Neutrophil (primary cell): ENCODE measurements at regions not wholly inside any gene's neighbourhood (a gene's known extent, or its start where the extent isn't known, plus 50 kb on each side); places are given as distances from the start of the nearest gene placed in this dataset.

Experiments used
- H3K27ac ChIP-seq: fragments of 200-600 bp; sonication (generic); 2 replicates; pipeline ENCODE4 v1.5.1; 2016; ENCODE audit warnings: mild to moderate bottlenecking, moderate library complexity
- H3K27me3 ChIP-seq: fragments of 200-600 bp; sonication (generic); 2 replicates; pipeline ENCODE4 v1.6.0; 2016; ENCODE audit warnings: mild to moderate bottlenecking
- H3K36me3 ChIP-seq: fragments of 200-600 bp; sonication (generic); 2 replicates; pipeline ENCODE4 v1.5.1; 2017
- H3K4me1 ChIP-seq, 2 experiments: fragments of 200-600 bp in 1 of 2; sonication (generic) in 1 of 2; 1 replicate in 1 of 2; 2 replicates in 1 of 2; pipeline versions ENCODE4 v1.5.1 to v1.6.1; 2013 to 2016; ENCODE audit warnings: low read depth in 1 of 2, low read length in 1 of 2, mild to moderate bottlenecking in 1 of 2, moderate library complexity in 1 of 2; ENCODE audit not compliant: control insufficient read depth in 1 of 2, insufficient read depth in 1 of 2
- H3K4me3 ChIP-seq, 2 experiments: fragments of 200-600 bp in 1 of 2; sonication (generic) in 1 of 2; 1 replicate in 1 of 2; 2 replicates in 1 of 2; pipeline ENCODE4 v1.5.1; 2013 to 2016; ENCODE audit warnings: low read depth in 1 of 2, low read length in 1 of 2, mild to moderate bottlenecking in 1 of 2, moderate library complexity in 1 of 2
- H3K9me3 ChIP-seq: fragments of 200-600 bp; sonication (generic); 2 replicates; pipeline ENCODE4 v1.5.1; 2016
- TF ChIP-seq, protein P1 (sequence below): fragments of 200-600 bp; sonication (generic); IDR thresholded peaks from 2 replicates; pipeline ENCODE4 v1.5.1; 2016; ENCODE audit warnings: antibody characterized with exemption

DNA sequence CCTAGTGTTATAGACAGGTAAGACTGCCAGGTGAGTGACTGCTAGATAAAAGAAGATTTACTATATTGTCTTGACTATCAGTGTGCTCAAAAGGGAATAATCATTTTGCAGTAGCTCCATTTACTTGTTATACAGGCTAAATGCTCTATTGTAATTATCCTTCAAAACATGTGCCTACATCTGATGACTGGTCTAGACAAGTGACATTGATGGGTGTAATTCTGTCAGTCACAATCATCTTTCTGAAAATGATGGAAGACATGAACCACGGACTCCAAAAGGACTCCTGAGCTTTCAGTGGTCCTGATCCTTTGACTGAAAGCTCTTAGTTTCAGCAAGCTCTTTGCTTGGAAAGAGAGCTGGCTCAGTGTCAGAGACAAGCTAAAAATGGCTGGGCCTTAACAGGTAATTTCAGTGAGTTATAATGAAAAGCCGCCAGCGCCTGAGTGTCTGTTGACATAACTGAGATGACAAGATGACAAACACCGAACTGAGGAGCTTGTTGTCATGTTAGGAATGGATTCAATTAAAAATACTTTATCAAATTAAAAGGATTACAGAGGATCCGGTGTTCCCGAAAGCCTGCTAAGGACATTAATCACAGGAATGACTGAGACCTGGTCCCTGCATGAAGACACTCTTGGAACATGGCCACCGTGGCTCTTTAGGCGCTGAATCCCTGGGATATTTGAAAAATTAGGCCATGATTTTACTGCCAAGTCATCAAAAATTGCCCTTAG is 141.7 kb downstream of the CMPK2 start:
- no peaks in the 10 kb centered on the region for H3K36me3 ChIP-seq
- no peak overlapping the region for H3K27ac ChIP-seq
- H3K9me3 ChIP-seq, result no peaks in the 10 kb centered on the region
- H3K4me3 ChIP-seq, result no peak overlapping the region
- TF ChIP-seq, protein P1, sequence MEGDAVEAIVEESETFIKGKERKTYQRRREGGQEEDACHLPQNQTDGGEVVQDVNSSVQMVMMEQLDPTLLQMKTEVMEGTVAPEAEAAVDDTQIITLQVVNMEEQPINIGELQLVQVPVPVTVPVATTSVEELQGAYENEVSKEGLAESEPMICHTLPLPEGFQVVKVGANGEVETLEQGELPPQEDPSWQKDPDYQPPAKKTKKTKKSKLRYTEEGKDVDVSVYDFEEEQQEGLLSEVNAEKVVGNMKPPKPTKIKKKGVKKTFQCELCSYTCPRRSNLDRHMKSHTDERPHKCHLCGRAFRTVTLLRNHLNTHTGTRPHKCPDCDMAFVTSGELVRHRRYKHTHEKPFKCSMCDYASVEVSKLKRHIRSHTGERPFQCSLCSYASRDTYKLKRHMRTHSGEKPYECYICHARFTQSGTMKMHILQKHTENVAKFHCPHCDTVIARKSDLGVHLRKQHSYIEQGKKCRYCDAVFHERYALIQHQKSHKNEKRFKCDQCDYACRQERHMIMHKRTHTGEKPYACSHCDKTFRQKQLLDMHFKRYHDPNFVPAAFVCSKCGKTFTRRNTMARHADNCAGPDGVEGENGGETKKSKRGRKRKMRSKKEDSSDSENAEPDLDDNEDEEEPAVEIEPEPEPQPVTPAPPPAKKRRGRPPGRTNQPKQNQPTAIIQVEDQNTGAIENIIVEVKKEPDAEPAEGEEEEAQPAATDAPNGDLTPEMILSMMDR, result no peak
- H3K4me1 ChIP-seq, result no peaks in the 10 kb centered on the region
- H3K27me3 ChIP-seq, result no peaks in the 10 kb centered on the region

DNA sequence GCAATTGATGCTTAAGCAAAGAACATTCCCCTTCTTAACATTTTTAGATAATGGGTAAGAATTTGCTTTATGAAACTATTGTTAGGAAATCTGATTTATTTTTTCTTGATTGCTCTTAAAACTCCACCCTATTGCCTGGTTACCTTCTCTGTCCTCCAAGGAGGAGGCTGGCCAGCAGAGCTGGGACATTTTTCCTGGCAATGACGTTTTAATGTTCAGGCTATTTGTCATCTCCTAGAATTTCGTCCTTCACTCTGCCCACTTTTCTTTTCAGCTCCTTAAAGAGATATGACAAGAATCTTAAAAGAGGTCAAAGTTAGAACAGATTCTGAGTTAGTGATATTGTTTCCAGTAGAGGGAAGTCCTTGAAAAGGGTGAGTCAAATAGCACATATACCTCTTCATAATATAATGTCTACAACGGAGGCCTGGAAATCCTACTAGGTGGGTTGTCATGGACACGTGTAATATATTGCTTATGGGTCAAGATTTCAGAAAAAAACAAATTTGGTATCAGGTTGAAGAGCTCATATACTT is 141.0 kb downstream of the CMPK2 start:
- Histone ChIP-seq H3K4me3 (no peak overlapping the region), H3K27me3 (no peaks in the 10 kb centered on the region), H3K27ac (no peak overlapping the region), H3K4me1 (no peaks in the 10 kb centered on the region), H3K9me3 (no peaks in the 10 kb centered on the region), H3K36me3 (no peaks in the 10 kb centered on the region)
- TF ChIP-seq, protein P1, result no peak

DNA sequence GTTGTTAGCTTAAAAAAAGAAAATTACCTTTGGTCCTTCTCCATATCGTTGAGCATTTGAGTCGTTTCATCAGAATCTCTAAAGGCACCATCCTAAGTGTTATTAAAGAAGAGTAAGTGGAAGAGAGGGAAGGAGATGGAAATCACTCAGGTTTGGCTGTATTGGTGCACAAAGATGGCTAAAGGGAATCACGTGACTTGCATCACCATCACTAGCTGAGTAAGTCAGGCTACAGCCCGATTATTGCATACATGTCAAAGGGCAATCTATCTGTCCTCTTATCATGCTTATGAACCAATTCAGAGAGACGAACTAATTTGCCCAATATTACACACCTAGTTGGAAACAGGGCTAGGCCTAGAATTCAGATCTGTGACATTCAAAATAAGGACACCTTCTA is 137.6 kb downstream of the CMPK2 start:
- Histone ChIP-seq H3K36me3 (no peaks in the 10 kb centered on the region), H3K9me3 (no peaks in the 10 kb centered on the region), H3K4me1 (no peaks in the 10 kb centered on the region), H3K27ac (no peak overlapping the region), H3K4me3 (no peak overlapping the region), H3K27me3 (no peaks in the 10 kb centered on the region)
- TF ChIP-seq, protein P1, result no peak

DNA sequence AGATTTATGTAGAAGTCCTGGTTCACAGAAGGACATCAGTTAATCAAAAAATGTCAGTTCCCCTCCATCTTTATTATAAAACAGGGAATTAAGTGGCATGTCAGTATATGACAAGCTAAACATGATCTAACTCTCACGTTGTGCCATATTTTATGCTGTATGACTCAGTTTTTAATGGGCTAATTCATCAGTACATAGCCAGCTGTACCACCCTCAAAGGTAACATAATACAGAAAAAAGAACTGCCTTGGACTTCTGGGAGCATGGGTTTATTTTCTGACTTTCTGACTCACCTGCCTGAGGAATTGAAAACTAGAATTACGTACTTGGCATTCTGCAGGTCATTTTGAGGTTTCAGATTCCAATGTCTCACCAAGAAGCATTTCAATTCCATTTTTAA is 135.7 kb downstream of the CMPK2 start:
- Histone ChIP-seq H3K9me3 (no peaks in the 10 kb centered on the region), H3K4me1 (no peaks in the 10 kb centered on the region), H3K4me3 (no peak overlapping the region), H3K27ac (no peak overlapping the region), H3K27me3 (no peaks in the 10 kb centered on the region), H3K36me3 (no peaks in the 10 kb centered on the region)
- TF ChIP-seq, protein P1, result no peak

DNA sequence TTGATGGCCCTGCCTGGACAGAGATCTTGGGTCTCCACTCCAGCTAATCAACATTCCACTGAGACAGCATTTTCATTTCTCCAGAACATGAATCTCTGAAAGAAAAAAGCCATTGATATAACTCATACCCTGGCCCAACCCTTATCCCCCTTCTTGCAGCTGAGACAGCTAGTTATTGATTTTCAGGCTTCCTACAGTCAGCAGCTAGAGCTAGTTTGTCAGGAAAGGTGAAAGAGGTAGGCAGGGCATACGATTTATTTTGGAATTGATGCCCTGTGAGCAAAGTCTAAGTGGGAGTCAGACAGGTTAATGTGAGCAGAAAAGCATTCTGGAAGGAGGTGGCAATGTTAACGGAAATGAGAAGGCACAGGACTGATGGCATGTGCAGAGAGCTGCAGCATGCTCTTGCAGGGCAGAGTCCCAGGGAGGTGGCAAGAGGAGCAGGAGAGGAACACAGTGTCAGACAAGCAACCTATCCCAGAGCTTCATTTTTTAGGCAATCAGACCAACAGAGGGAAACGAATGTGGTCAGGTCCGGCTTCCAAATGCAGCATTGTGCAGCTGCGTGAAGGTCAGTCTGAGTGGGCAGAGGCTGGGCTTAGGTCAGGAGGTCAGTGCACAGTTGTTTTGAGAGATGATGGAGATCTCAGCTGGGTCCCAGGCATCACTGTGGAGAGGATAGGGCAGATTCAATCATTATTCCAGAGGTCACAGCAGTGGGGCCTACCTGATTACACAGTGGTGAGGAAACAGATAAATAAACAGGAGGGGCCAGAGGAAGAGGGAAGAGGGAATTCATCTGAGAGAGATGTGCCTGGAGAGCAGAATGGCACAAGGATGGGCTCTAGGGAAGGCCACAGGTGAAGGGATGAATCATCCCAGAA is 134.8 kb downstream of the CMPK2 start:
- TF ChIP-seq, protein P1, result no peak
- no peaks in the 10 kb centered on the region for H3K27me3 ChIP-seq

More for the DNA sequence above, 134.8 kb downstream of the CMPK2 start:
- Histone ChIP-seq H3K4me1 (no peaks in the 10 kb centered on the region), H3K9me3 (no peaks in the 10 kb centered on the region), H3K27ac (no peak overlapping the region), H3K36me3 (no peaks in the 10 kb centered on the region), H3K4me3 (no peak overlapping the region)
